Stimulated activated CD4-positive, alpha-beta T cell treated with anti-CD3 and anti-CD28 coated beads, Interleukin-4, amount 100 ng/mL, for 24 hours (primary cell): ENCODE measurements at regions not wholly inside any gene's neighbourhood (a gene's known extent, or its start where the extent isn't known, plus 50 kb on each side); places are given as distances from the start of the nearest gene placed in this dataset.
"Not testable (repeated sequence)": the region's sequence is repeated elsewhere in the genome, so short reads cannot be mapped to it uniquely, and the experiment has no call there.

Experiments used
- DNase-seq: peaks from one replicate; pipeline ENCODE4 v3.0.0-alpha.2; 2020

DNA sequence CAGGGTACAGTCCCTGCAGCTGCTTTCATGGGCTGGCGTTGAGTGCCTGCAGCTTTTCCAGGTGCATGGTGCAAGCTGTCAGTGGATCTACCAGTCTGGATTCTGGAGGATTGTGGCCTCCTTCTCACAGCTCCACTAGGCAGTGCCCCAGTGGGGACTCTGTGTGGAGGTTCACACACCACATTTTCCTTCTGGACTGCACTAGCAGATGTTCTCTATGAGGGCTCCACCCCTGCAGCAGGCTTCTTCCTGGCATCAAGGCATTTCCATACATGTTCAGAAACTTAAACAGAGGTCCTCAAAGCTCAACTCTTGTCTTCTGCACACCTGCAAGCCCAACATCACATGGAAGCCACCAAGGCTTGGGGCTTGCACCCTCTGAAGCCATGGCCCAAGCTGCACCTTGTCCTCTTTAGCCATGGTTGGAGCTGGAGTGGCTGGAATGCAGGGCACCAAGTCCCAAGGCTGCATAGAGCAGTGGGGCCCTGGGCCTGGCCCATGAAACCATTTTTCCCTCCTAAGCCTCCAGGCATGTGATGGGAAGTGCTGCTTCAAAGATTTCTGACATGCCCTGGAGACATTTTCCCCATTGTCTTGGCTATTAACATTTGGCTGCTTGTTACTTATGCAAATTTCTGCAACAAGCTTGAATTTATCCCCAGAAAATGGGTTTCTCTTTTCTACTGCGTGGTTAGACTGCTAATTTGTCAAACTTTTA lies 250.2 kb upstream of the COPS8 start:
- DNase-seq: no peak

DNA sequence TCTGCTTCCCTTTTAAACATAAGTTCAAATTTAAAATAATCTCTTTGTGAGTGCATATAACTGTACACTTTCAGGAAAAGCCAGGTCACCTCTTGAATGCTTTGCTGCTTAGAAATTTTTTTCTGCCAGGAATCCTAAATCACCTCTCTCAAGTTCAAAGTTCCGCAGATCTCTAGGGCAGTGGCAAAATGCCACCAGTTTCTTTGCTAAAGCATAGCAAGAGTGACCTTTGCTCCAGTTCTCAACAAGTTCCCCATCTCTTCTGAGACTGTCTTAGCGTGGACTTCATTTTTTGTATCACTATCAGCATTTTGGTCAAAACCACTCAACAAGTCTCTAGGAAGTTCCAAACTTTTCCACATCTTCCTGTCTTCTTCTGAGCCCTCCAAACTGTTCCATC lies 249.7 kb upstream of the COPS8 start:
- not testable (repeated sequence) for DNase-seq

DNA sequence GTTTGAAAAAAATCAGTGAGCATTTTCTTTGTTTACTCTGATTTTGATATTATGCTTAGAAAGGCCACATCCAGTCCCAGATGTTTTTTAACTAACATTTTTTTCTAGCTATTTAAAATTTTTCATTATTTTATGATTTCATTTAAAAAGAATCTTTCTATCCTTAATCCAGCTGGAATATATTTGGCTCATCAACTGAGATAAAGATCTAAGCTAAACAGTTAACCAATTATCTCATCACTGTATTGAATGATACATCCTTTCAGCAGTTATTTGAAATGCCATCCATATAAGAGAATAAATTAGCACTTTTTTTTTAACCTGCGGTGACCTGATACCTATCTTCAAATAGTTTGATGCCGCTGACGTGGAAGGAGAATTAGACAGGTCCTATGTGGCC lies 245.5 kb upstream of the COPS8 start:
- no peak for DNase-seq

DNA sequence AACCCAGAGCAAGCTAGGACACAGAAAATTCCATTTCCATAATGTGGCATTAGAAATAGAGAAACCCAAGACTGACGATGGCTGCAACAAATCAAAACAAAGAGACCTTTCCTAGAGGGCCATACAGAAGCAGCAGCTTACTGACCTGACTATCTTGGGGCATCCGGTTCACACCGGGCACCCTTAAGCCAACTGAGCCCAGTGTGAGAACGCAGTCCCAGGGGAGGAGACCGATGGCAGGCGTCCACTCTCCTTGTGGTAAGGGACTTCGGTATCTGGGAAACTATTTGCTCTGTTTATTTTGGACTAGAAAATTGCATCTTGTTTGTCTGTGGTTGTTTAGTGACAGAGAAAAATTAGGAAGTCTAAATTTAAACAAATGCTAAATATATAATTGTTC lies 244.8 kb upstream of the COPS8 start:
- no peak for DNase-seq

DNA sequence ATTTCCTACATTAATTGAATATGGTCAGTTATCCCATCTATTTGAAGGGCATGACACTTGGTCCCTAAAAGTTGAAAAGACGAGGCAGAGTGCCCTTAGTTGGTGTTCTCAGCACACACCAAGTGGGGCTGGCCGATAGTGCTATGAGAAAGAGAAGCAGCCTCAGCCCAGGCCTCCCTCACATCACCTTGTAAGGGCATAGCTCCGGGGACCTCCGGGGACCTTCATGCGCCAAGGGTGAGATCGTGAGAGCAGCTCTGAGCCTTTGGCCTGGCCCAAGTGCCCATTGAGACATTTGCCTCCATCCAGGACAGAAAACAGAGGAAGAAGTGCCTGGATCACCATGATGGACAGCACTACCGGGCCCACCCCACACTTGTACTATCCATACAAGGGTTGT lies 244.3 kb upstream of the COPS8 start:
- no peak for DNase-seq

DNA sequence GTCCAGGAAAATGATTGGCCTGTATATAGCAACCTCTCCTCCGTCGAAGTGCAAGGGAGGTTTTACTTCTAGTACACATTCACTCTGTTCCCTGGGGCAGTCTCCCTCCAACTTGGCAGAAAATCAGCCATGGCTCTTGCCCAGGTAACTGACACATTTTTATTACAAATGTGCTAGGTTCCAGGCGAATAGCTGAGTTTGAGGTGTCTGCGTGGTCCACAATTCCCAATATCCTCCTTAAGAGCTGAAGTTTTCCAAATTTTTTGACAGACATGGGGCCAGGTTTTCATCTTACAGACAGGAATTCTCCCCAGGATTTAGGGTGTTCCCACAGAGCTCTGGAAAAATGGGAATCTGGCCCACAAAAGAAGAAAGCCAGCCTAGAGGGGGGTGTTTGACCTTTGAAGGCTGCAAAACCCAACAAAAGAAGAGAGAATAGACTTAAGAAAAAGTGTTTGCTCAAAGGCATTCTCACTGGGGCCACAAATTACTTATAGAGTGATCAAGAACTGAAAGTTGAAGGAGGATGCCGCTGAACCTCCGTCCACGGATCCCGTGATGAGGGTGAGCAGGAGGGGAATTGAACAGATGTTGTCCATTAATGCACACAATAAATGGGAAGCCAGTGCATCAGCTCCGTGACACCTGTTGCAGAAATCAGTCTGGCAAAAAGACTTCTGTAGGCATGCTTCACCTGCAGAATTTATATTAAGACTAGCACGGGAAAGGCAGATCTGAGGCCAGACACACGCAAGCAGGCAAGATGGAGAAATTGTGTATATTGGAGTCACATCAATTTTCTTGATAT lies 242.3 kb upstream of the COPS8 start:
- no peak for DNase-seq

DNA sequence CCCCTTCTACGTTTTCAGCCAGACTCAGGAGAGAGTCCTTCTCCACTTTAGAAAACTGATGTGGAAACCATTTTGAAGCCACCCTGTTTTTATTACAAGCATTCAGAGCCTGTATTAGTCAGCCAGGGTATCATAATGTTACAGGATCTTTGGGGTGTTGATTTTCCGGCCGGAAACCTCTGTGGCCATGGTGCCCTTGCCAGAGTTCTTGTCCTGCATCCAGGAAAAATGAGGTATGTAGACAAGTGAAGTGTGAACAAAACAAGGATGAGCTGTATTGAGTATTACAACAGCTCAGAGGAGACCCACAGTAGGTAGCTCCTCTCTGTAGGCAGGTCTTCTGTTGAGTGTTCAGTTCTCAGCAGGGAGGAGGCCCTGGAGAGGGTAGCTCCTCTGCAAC lies 241.0 kb upstream of the COPS8 start:
- no peak for DNase-seq

DNA sequence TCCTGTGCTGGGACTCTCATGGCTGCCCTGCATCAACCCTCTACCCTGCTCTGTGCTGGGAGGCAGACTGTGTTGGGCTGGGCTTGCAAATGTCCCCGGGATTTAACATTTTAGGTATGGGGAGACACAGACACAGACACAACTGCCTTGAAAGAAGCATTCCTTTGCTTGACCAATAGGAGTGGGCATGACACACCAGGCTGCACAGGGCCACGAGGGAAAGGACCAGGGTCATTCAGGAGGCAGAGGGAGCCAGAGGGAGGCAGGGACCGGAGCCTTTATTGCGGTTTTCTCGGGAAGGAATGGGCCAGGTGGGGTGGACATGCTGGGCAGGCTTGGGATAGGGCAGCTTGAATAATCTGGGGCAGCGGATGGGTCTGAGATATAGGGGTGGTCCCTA lies 238.7 kb upstream of the COPS8 start:
- DNase-seq: no peak

DNA sequence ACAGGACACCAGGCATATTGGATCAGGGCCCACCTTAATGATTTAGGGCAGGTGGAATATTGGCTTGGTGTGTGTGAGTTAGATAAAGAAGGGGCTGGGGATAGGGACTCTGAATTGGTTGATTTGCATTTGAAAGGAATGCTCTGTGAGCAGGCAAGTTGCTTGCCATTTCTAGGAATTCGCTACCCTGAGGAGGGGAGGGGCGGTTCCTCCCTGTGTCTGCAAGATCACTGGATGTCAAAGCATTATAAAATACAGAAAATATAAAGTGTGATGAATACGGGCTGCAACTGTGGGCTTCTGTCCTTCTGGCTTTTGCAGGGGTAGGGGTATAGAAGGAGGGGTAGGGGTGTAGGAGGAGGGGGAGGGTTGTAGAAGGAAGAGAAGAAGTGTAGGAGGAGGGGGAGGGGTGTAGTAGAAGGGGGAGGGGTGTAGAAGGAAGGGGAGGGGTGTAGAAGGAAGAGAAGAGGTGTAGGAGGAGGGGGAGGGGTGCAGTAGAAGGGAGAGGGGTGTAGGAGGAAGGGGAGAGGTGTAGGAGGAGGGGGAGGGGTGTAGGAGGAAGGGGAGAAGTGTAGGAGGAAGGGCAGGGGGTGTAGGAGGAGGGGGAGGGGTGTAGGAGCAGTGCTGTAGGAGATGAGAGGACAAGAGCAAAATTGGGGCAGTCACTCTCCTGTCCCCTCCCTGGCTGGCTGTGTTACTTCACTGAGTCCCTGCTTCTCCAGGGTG lies 238.0 kb upstream of the COPS8 start:
- no peak for DNase-seq

DNA sequence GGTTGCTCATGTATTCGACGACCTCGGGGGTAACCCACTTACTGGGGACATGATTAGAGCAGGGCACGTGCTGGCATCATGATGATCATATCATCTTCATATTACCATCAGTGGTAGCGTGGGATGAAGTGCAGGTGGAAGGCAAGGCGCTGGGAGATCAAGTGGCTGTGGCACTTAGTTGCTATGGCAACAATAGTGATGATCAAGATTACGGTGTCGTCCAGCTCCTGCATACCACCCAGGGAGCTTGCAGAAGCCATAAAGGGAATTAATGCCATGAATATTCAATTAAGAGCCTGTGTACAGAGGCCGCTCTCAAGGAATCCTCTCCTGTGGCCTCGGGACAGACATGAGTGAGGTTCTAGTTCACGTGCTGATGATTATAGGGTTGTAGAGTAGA lies 237.2 kb upstream of the COPS8 start:
- DNase-seq: no peak

DNA sequence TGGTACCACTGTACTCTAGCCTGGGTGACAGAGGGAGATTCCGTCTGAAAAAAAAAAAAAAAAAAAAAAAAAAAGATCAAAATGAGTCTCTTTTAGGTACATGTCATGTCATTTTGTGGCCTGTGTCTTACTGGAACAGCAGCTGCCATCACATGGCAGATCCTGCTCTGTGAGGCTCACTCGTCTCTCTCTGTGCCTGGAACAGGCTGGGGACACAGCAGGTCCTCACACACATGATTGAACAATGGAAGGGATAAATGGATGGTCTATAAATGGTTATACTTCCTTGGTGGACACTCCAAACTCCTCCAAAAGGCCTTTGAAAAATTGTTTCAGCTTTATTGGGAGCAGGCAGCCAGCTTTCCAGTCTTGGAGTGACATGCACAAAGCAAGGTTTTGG lies 236.2 kb upstream of the COPS8 start:
- no peak for DNase-seq

DNA sequence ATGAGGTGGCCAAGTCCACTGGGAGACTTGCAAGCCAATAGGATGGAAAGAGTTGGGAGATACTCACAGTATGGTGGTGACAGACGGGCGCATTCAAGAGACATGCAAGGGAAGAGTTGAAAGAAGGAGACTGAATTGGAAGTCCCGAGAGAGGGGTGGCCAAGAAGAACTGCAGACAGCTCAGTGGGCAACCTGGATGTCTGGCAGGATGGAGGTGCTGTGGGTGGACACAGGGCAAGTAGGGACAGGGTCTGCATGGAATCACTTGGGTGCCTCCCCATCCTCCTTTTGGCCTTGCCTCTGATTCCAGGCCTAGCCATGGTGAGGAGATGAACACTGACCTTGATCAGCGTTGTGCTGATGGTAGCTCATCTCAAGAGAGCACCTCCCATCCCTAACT lies 235.7 kb upstream of the COPS8 start:
- no peak for DNase-seq

DNA sequence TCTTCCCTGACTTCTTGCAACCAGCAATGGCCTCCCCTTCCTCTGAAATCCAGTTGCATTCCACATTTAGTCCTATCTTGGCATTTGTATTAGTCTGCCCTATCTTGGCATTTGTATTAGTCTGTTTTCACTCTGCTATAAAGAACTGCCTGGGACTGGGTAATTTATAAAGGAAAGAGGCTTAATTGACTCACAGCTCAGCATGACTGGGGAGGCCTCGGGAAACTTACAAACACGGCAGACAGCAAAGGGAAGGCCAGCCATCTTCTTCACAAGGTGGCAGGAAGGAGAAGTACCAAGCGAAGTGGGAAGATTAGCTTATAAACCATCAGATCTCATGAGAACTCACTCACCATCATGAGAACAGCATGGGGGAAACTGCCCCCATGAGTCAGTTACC lies 234.5 kb upstream of the COPS8 start:
- no peak for DNase-seq

DNA sequence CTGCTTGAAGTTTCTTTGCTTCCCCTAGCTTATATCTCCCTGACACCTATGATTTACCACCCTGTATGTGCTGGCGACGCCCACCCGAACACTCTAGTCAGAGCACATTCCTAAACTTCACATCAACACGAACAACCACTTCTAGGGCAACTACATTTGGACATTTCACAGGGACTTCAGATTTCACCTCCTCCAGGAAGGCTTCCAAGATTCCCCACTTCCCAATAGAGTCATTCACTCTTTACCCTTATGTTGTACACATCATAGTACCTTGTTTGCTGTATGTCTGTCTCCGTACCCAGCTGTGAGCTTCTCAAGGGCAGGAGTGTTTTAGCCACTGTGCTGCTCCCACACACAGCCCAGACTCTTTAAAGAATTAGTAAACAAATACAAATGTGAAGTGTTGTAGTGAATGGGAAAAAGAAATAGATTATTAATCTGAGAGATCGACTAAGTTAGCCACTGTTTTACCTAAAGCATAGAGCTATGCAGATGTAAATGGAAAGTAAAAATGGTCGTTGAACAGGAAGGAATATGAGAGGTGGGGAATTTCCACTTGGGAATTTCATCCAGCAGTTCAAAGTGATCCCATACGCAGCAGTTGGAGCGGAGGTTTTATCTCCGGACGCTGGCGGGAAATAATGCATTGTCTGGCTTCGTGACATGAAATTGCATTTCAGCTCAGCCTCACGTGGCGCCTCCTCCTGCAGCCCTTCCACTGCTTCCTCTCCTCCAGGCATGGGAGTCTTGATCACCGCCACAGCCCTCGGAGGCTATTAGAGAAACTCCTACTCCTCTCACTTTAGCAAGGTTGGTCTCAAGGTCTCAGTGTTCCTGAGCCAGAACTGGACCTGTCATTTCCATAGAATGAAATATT lies 233.4 kb upstream of the COPS8 start:
- no peak for DNase-seq

DNA sequence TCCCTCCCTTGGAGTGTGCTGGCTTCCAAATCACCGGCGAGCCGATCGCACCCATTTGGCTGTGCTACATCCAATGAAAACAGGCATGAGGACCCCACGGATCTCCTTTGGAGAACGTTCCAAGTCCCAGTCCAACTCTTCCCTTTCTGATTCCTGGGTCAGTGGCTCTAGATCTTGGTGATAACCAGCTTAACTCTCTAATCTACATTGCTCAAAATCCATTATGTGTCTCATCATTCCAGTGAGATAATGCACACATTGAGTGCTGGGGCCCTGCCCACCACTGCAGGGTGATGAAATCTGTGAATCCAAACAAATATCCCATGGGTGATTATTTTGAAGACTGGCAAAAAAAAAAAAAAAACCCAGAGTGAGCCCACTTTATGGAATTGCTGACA lies 232.7 kb upstream of the COPS8 start:
- no peak for DNase-seq

DNA sequence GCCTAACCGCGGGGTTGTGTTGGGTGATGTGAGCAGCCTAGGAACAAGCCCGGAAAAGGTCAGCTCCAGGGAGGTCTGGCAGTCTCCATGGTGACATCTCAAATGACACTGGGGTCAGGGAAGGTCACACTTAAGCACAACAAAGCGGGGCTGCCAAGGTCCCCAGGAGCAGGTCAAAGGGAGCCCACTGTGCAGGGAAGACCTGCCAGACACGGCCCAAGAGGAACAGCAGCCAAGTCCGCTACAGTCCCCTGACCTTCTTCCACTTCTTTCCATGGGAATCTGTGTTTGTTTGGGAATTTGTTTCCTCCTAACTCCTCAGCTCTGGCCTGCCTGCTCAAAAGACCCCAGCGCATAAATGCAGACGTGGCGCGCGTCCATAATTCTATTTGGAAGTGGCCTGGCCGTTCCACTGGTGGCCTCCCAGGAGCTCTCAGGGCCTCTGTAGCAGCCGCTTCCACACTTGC lies 232.1 kb upstream of the COPS8 start:
- no peak for DNase-seq

DNA sequence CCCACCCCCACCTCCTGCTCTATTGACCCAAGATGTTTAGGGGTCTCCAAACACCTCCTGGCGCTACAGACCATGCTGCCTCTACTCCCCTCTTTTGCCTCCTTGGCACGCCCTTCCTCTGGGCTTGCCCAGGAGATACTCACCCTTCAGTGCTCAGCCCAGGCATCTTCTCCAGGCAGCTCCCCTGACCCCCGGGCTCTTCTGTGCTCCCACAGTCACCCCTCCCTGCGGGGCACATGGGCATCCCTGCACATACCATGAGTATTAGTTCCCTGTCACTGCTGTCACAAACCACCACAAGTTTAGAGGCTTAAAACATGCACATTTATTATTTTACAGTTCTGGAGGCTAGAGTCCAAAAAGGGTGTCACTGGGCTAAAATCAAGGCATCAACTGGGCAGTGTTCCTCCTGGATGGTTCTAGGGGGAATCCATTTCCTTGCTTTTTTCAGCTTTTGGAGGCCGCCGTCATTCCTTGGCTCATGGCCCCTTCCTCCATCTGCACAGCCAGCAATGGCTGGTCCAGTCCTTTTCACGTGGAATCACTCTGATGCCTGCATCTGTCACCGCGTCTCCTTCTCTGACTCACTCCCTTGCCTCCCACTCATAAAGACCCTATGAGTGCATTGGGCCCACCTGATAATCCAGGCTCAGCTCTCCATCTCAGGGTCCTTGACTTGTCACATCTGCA lies 230.4 kb upstream of the COPS8 start:
- DNase-seq: no peak

DNA sequence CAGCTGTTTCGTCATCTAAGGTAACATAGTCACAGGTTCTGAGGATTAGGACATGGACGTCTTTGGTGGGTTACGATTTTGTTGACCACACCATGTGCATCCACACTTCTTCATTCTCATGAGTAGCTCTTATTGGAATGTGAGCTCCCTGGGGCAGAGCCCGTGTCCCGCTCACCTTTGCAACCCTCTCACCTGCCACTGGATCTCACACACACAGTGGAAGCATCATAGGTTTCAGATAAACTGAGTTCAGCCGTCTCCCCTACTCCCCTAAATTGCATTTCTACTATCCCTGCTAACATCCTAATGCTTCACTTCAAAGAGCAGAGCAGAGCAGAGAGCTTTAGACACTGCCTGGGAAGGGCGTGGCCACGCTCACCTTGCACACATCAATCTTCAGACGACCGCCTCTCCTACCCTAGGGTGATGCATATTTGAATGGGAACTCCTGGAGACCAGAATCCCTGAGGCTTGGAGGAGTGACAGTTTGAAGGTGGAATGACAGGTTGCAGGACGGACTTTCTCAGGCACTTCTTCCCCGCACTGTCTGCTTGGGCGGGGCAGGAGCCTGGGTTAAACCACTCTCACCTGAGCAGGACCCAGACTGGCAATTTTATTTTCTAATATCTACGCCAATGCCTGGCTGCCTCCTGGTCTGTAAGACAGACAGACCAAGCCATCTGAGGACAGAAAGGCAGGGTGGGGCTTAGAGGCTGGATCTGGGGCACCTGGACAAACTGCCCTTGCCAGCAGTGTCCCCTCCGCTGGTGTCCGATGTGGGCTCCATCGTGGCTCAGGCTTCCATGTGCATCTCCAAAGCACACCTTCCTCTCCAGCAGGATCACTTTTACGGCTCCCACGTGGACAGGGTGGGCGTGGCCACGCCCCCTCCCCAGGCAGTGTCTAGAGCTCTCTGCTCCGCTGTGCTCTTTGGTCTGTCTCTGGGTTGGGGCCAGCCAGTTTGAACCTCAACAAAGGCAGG lies 229.5 kb upstream of the COPS8 start:
- no peak for DNase-seq

DNA sequence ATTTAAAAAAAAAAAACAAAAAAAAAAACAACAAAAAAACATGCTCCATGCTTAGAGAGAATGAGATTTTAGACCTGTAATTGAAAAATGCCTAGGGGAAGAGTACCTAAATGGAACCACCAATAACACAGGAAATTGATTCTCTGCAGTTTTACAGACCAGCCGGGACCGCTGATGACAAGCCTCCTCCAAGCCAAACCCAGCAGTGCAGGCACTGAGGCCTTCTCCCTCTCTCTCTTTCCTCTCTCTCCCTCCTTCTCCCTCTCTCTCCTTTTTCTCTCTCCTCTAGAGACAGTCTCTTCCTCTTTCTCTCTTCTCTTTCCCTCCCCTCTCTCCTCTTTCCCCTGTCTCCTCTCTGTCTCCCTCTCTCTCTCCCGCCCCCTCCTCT lies 228.8 kb upstream of the COPS8 start:
- DNase-seq: no peak

DNA sequence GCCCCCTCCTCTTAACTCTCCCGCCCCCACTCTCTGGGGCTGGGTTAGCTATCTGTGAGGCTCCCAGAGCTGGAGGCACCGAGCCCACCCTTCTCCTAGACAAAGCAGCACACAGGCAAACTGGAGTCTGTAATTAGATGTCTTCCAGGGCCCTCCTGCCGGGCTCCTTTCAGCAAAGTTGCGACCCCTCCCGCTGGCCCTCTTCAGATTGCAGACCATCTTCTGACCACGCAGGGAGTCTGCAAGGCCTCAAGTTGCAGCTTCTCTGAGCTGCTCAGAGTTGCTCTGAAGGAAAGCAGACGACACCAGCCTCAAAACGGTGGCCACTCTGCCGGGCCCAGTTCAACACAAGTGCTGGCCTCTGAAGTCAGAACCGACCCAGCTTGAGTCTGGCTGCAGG lies 228.4 kb upstream of the COPS8 start:
- no peak for DNase-seq

DNA sequence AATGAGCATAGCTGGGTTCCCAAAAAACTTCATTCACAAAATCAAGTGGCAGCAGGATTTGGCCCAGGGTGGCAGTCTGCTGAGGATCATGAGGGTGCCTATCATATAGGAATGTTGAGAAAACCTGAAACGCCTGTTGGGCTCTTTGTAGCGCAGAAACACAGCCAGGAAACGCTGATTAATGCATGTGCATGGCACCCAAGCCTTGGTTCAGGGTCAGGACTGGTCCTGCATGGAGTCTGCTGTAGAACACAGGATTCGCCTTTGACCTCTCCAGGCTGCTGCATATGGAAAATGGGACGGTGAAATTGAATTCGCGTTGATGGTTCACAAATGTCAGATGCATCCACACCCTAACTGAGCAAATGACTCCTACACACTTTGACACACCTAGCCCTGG lies 227.9 kb upstream of the COPS8 start:
- DNase-seq: no peak
